ENCODE measurements at regions not wholly inside any gene's neighbourhood (a gene's known extent, or its start where the extent isn't known, plus 50 kb on each side); places are given as distances from the start of the nearest gene placed in this dataset.

- no peak for DNase-seq
Measured at GRCh38 chr21:14603202-14603601, 57.1 kb upstream of the SAMSN1 start.

- peak in 1 of 5 experiments; percentile 33 for DNase-seq
Measured at GRCh38 chr21:14602382-14602958, 56.4 kb upstream of the SAMSN1 start.

- peak in 1 of 5 experiments; percentile 34 for DNase-seq
Measured at GRCh38 chr21:14600569-14601297, 54.6 kb upstream of the SAMSN1 start.

GRCh38 chr21:14598065-14598464 lies 52.0 kb upstream of the SAMSN1 start:
- DNase-seq: no peak

Data from T-helper 2 cell (primary cell).